GM12892 (cell line): ENCODE measurements at regions not wholly inside any gene's neighbourhood (a gene's known extent, or its start where the extent isn't known, plus 50 kb on each side); places are given as distances from the start of the nearest gene placed in this dataset.

Source experiments
- POLR2A ChIP-seq: IDR thresholded peaks from 2 replicates; pipeline ENCODE4 v1.6.1; 2011; ENCODE audit warnings: low read depth, low read length, control low read depth
- TAF1 ChIP-seq: IDR thresholded peaks from 2 replicates; pipeline ENCODE4 v1.6.1; 2011; ENCODE audit warnings: low read depth, mild to moderate bottlenecking, control low read depth, low read length, borderline replicate concordance

- TF ChIP-seq TAF1 (no peak), POLR2A (no peak)
Measured at GRCh38 chr9:119544492-119544891, 175.3 kb upstream of the BRINP1 start.
